CD1c-positive myeloid dendritic cell (primary cell): ENCODE measurements at regions not wholly inside any gene's neighbourhood (a gene's known extent, or its start where the extent isn't known, plus 50 kb on each side); places are given as distances from the start of the nearest gene placed in this dataset.
"Not testable (repeated sequence)": the region's sequence is repeated elsewhere in the genome, so short reads cannot be mapped to it uniquely, and the experiment has no call there.

ENCODE experiments used
- DNase-seq: peaks from one replicate; pipeline ENCODE4 v3.0.0-alpha.2; 2016; ENCODE audit errors: extremely low spot score

- peak; percentile 29 for DNase-seq
Observed at GRCh38 chr13:104976986-104977385, 1558.5 kb downstream of the EFNB2 start.

- no peak for DNase-seq
Observed at GRCh38 chr13:104975272-104975671, 1560.2 kb downstream of the EFNB2 start.

- DNase-seq: no peak
Observed at GRCh38 chr13:104968876-104969275, 1566.6 kb downstream of the EFNB2 start.

- no peak for DNase-seq
Observed at GRCh38 chr13:104967836-104968630, 1567.4 kb downstream of the EFNB2 start.

GRCh38 chr13:104967376-104967775, 1568.1 kb downstream of the EFNB2 start:
- DNase-seq: no peak

GRCh38 chr13:104962411-104962810, 1573.1 kb downstream of the EFNB2 start:
- DNase-seq: no peak

- no peak for DNase-seq
Observed at GRCh38 chr13:104961246-104961645, 1574.2 kb downstream of the EFNB2 start.

- DNase-seq: no peak
Observed at GRCh38 chr13:104954210-104954609, 1581.3 kb downstream of the EFNB2 start.

- no peak for DNase-seq
Observed at GRCh38 chr13:104953588-104953987, 1581.9 kb downstream of the EFNB2 start.

GRCh38 chr13:104949840-104950740, 1585.4 kb downstream of the EFNB2 start:
- DNase-seq: no peak

- no peak for DNase-seq
Observed at GRCh38 chr13:104944176-104944575, 1591.3 kb downstream of the EFNB2 start.

- DNase-seq: no peak
Observed at GRCh38 chr13:104943331-104943730, 1592.1 kb downstream of the EFNB2 start.

GRCh38 chr13:104937881-104938280, 1597.6 kb downstream of the EFNB2 start:
- DNase-seq: no peak

GRCh38 chr13:104936304-104936703, 1599.2 kb downstream of the EFNB2 start:
- no peak for DNase-seq

GRCh38 chr13:104920513-104920912, 1614.9 kb downstream of the EFNB2 start:
- not testable (repeated sequence) for DNase-seq

- DNase-seq: no peak
Observed at GRCh38 chr13:104920091-104920490, 1615.4 kb downstream of the EFNB2 start.

GRCh38 chr13:104900191-104900817, 1635.2 kb downstream of the EFNB2 start:
- DNase-seq: no peak

GRCh38 chr13:104898484-104898883, 1637.0 kb downstream of the EFNB2 start:
- DNase-seq: no peak

- no peak for DNase-seq
Observed at GRCh38 chr13:104895521-104895920, 1639.9 kb downstream of the EFNB2 start.

GRCh38 chr13:104875038-104875754, 1660.3 kb downstream of the EFNB2 start:
- DNase-seq: no peak

GRCh38 chr13:104872153-104872552, 1663.3 kb downstream of the EFNB2 start:
- no peak for DNase-seq

- no peak for DNase-seq
Observed at GRCh38 chr13:104871456-104871855, 1664.0 kb downstream of the EFNB2 start.
